RWPE1 (cell line): ENCODE measurements at regions not wholly inside any gene's neighbourhood (a gene's known extent, or its start where the extent isn't known, plus 50 kb on each side); places are given as distances from the start of the nearest gene placed in this dataset.

ENCODE experiments used
- CTCF ChIA-PET: fragments of 350-600 bp; sonication (Branson Sonifier 250); formaldehyde crosslinking; extraction: SDS; loops from one replicate; lab custom pipeline; 2021; lab: Yijun Ruan, JAX
- POLR2A ChIA-PET: fragments of 400-600 bp; formaldehyde crosslinking; extraction: SDS; loops from one replicate; lab custom pipeline; 2020; ENCODE audit warnings: antibody characterized with exemption; ENCODE audit not compliant: low non-redundant PET; lab: Yijun Ruan, JAX
- DNase-seq: peaks from one replicate; pipeline ENCODE4 v3.0.0; 2012; ENCODE audit warnings: low spot score
- H3K27ac ChIP-seq: fragments of 450-650 bp; 2 replicates; pipeline ENCODE4 v1.5.1; 2017
- TF ChIP-seq, protein P1 (sequence below): fragments of 450-650 bp; conservative IDR thresholded peaks from 2 replicates; pipeline ENCODE4 v1.5.1; 2017; ENCODE audit warnings: low read depth, mild to moderate bottlenecking

DNA sequence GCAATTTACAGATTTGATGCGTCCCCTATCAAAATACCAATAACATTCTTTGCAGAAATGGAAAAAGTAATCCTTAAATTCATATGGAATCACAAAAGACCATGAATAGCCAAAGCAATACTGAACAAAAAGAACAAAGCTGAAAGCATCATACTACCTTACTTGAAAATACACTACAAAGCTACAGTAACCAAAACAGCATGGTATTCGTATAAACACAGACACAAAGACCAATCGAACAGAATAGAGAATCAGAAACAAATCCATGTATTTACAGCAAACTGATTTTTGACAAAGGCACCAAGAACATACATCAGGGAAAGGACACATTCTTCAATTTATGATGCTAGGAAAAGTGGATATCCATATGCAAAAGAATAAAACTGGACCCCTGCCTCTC is 206.5 kb upstream of the PDE10A start:
- H3K27ac ChIP-seq, result no peak overlapping the region
- no peak for DNase-seq
- CTCF ChIA-PET, result no interaction called here
- TF ChIP-seq, protein P1, sequence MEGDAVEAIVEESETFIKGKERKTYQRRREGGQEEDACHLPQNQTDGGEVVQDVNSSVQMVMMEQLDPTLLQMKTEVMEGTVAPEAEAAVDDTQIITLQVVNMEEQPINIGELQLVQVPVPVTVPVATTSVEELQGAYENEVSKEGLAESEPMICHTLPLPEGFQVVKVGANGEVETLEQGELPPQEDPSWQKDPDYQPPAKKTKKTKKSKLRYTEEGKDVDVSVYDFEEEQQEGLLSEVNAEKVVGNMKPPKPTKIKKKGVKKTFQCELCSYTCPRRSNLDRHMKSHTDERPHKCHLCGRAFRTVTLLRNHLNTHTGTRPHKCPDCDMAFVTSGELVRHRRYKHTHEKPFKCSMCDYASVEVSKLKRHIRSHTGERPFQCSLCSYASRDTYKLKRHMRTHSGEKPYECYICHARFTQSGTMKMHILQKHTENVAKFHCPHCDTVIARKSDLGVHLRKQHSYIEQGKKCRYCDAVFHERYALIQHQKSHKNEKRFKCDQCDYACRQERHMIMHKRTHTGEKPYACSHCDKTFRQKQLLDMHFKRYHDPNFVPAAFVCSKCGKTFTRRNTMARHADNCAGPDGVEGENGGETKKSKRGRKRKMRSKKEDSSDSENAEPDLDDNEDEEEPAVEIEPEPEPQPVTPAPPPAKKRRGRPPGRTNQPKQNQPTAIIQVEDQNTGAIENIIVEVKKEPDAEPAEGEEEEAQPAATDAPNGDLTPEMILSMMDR, result no peak
- POLR2A ChIA-PET, result no interaction called here

DNA sequence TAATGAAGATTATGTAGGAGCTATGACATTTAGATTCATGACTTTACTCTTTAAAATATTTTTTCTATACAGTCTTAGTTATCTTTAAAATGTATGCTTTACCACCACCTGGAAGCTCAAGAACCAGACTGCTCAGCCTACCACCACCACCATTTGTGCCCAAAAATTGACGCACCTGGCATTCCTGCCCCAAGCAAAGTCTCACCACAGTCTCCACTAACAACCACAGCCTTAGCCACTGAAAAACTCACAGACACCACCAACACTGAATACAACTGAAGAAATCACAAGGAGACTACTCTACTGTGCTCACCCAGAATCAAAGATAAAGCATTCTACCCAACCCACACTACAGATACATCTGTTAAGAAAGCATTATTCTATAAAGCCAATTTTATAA is 201.9 kb upstream of the PDE10A start:
- H3K27ac ChIP-seq, result no peak overlapping the region
- POLR2A ChIA-PET, result no interaction called here
- no peak for DNase-seq
- CTCF ChIA-PET, result no interaction called here
- TF ChIP-seq, protein P1, result no peak

DNA sequence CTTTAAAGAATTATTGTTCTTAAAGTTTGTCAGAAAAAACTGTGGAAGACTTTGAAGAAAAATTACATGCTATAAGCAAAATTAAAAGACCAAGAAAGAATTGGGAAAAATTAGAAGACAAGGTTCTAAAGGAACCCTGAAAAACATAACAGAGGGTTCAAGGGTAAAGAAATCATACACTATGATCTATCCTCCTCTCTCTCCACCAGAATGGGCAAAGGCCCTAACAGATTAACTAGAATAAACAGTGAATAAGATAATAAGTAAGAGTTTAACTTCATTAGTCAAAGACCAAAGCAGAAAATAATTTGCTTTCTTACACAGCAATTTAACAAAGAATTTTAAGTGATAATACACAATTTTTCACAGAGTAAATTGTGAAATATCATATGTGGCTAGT is 201.2 kb upstream of the PDE10A start:
- DNase-seq, result no peak
- CTCF ChIA-PET, result no interaction called here
- POLR2A ChIA-PET, result no interaction called here

DNA sequence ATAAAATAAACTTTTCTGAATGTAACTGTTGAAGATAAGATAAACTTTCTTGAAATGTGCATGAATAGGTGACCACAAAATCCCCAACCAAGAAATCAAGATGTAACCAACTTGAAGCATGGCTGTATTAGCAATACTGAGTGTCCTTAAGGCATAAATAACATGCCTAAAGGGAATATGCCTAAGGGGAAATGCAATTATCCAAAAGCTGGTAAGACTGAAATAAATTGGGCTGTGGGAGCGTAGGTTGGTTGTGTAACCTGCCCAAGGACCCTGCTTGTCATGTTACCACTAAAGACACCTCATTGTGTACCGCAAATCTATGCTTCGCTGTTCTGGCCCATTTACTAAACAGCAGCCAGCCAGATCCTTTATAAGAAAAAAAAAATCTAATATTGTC is 200.8 kb upstream of the PDE10A start:
- no peak overlapping the region for H3K27ac ChIP-seq
- CTCF ChIA-PET, result no interaction called here
- no peak for DNase-seq
- POLR2A ChIA-PET, result no interaction called here
- TF ChIP-seq, protein P1, result no peak

More for the DNA sequence above, 201.2 kb upstream of the PDE10A start:
- H3K27ac ChIP-seq, result no peak overlapping the region
- TF ChIP-seq, protein P1, result no peak

DNA sequence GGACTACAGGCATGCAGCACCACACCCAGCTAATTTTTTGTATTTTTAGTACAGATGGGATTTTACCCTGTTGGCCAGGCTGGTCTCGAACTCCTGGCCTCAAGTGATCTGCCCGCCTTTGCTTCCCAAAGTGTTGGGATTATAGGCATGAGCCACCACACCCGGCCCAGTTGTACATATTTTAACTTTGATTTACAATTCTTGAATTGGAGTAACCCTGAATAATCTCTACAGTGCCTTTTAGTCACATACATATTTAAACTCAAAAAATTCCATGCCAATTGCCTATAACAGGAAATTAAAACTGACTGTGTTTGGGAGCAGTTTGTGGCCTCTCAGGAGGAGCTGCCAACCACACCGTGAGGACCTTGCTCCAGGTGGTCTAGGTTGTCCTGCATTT is 199.8 kb upstream of the PDE10A start:
- ChIA-PET CTCF (interaction anchor here (0.8 kb wide), 1 partner anchor 34 kb away, joined by 4 read pairs; no protein-coding TSS in a partner anchor), POLR2A (no interaction called here)
- TF ChIP-seq, protein P1, result no peak

DNA sequence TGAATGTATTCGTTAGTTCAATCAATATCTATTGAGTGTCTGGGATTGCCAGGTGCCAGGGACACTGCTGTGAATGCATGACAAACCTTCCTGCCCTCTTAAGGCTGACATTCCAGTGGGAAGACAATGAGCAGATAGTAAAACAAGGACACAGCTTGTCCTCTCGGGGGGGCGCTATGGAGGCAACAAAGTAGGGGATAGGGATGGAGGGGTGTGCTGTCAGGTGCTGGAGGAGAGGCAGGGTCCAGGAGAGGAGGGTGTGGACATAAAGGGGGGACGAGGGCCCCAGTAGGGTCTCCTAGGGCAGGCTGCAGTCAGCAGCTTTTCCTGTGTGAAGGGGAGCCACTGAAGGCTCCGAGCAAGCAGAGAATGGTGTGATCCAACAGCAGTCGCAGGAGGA is 198.2 kb upstream of the PDE10A start:
- no peak overlapping the region for H3K27ac ChIP-seq
- ChIA-PET POLR2A (no interaction called here), CTCF (interaction anchor here (1.1 kb wide), 1 partner anchor 11 kb away, joined by 4 read pairs; no protein-coding TSS in a partner anchor)
- TF ChIP-seq, protein P1, result no peak
- DNase-seq, result no peak

More for the DNA sequence above, 199.8 kb upstream of the PDE10A start:
- DNase-seq, result no peak
- no peak overlapping the region for H3K27ac ChIP-seq

DNA sequence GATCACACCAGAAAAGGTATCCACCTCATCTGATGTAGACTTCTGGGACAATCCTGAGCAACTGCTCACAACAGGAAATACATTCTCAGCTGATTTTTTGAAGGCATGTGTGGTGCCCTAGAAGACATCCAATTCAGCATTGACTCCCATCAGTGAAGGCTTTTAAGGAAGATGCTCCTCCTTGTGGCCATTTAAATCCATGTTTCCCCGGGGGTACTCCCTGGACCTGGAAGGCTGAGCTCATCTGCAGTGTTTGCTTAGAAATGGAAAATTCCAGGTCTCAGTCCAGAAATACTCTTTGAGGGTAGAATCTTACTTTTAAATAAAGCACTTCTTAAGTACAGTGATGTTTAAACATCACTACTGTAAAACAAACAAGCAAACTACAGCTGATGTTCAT is 195.5 kb upstream of the PDE10A start:
- TF ChIP-seq, protein P1, result no peak
- no peak for DNase-seq
- H3K27ac ChIP-seq, result no peak overlapping the region
- ChIA-PET CTCF (interaction anchor here (0.7 to 1.8 kb wide), 2 partner anchors 8 to 217 kb away, joined by 3 to 4 read pairs; no protein-coding TSS in a partner anchor), POLR2A (no interaction called here)
